ENCODE measurements at regions not wholly inside any gene's neighbourhood (a gene's known extent, or its start where the extent isn't known, plus 50 kb on each side); places are given as distances from the start of the nearest gene placed in this dataset.

GRCh38 chr14:106029959-106030358 lies 503.6 kb downstream of the TMEM121 start:
- CTCF ChIA-PET, result no interaction called here
- Histone ChIP-seq H3K4me3 (ENCODE audit: low read length) (no peak overlapping the region), H3K27ac (ENCODE audit: low read depth in 1 of 2, low read length in 2 of 2) (no peak overlapping the region), H3K36me3 (ENCODE audit: insufficient read depth, low read length) (no peaks in the 10 kb centered on the region), H3K27me3 (ENCODE audit: control insufficient read depth in 1 of 2, insufficient read depth in 2 of 2, low read length in 2 of 2) (no peaks in the 10 kb centered on the region), H3K4me1 (ENCODE audit: insufficient read depth, low read length) (peaks cover 8% of the 10 kb centered on the region), H3K9me3 (ENCODE audit: control insufficient read depth in 1 of 2, insufficient read depth in 1 of 2, low read length in 2 of 2) (no peaks in the 10 kb centered on the region)
- ATAC-seq (ENCODE audit: poor library complexity) (no peak), DNase-seq (no peak)
- no peaks in the 10 kb centered on the region for H3K36me3 Mint-ChIP-seq (ENCODE audit: low read depth)
- intact Hi-C loops (cut with DNase I, micrococcal nuclease), result no loop called here
- H3K27me3 Mint-ChIP-seq, result no peaks in the 10 kb centered on the region
- TF ChIP-seq CTCF (IDR thresholded peaks at IDR 0.05), result no peak
- H3K4me1 Mint-ChIP-seq (ENCODE audit: low read depth), result peaks cover 18% of the 10 kb centered on the region
- POLR2A ChIA-PET, result no interaction called here
- no peaks in the 10 kb centered on the region for H3K9me3 Mint-ChIP-seq
- no peak overlapping the region for H3K4me3 Mint-ChIP-seq
- no peak overlapping the region for H3K27ac Mint-ChIP-seq

- POLR2A ChIA-PET, result no interaction called here
- Histone ChIP-seq H3K27me3 (ENCODE audit: control insufficient read depth in 1 of 2, insufficient read depth in 2 of 2, low read length in 2 of 2) (no peaks in the 10 kb centered on the region), H3K9me3 (ENCODE audit: control insufficient read depth in 1 of 2, insufficient read depth in 1 of 2, low read length in 2 of 2) (no peaks in the 10 kb centered on the region), H3K4me1 (ENCODE audit: insufficient read depth, low read length) (no peaks in the 10 kb centered on the region), H3K4me3 (ENCODE audit: low read length) (no peak overlapping the region), H3K36me3 (ENCODE audit: insufficient read depth, low read length) (no peaks in the 10 kb centered on the region), H3K27ac (ENCODE audit: low read depth in 1 of 2, low read length in 2 of 2) (no peak overlapping the region)
- no peak for ATAC-seq (ENCODE audit: poor library complexity)
- no peaks in the 10 kb centered on the region for H3K9me3 Mint-ChIP-seq
- H3K27me3 Mint-ChIP-seq, result no peaks in the 10 kb centered on the region
- no peak overlapping the region for H3K4me3 Mint-ChIP-seq
- intact Hi-C loops (cut with DNase I, micrococcal nuclease), result no loop called here
- no peaks in the 10 kb centered on the region for H3K36me3 Mint-ChIP-seq (ENCODE audit: low read depth)
- CTCF ChIA-PET, result no interaction called here
- no peak for DNase-seq
- TF ChIP-seq CTCF (IDR thresholded peaks at IDR 0.05), result no peak
- H3K4me1 Mint-ChIP-seq (ENCODE audit: low read depth), result no peaks in the 10 kb centered on the region
- H3K27ac Mint-ChIP-seq, result no peak overlapping the region
Observed at GRCh38 chr14:106037380-106037779, 511.0 kb downstream of the TMEM121 start.

GRCh38 chr14:106038263-106038662 lies 511.9 kb downstream of the TMEM121 start:
- TF ChIP-seq CTCF (IDR thresholded peaks at IDR 0.05), result no peak
- no peaks in the 10 kb centered on the region for H3K9me3 ChIP-seq (ENCODE audit: control insufficient read depth in 1 of 2, insufficient read depth in 1 of 2, low read length in 2 of 2)
- Mint-ChIP-seq H3K4me3 (no peak overlapping the region), H3K27ac (no peak overlapping the region), H3K27me3 (no peaks in the 10 kb centered on the region), H3K9me3 (no peaks in the 10 kb centered on the region), H3K4me1 (ENCODE audit: low read depth) (no peaks in the 10 kb centered on the region), H3K36me3 (ENCODE audit: low read depth) (no peaks in the 10 kb centered on the region)
- no peaks in the 10 kb centered on the region for H3K27me3 ChIP-seq (ENCODE audit: control insufficient read depth in 1 of 2, insufficient read depth in 2 of 2, low read length in 2 of 2)
- POLR2A ChIA-PET, result no interaction called here
- H3K27ac ChIP-seq (ENCODE audit: low read depth in 1 of 2, low read length in 2 of 2), result no peak overlapping the region
- intact Hi-C loops (cut with DNase I, micrococcal nuclease), result no loop called here
- CTCF ChIA-PET, result no interaction called here
- DNase-seq (no peak), ATAC-seq (ENCODE audit: poor library complexity) (no peak)
- H3K36me3 ChIP-seq (ENCODE audit: insufficient read depth, low read length), result no peaks in the 10 kb centered on the region
- H3K4me1 ChIP-seq (ENCODE audit: insufficient read depth, low read length), result no peaks in the 10 kb centered on the region
- H3K4me3 ChIP-seq (ENCODE audit: low read length), result no peak overlapping the region

Measured in CD4-positive, alpha-beta T cell (primary cell).